ENCODE measurements at regions not wholly inside any gene's neighbourhood (a gene's known extent, or its start where the extent isn't known, plus 50 kb on each side); places are given as distances from the start of the nearest gene placed in this dataset.

DNA sequence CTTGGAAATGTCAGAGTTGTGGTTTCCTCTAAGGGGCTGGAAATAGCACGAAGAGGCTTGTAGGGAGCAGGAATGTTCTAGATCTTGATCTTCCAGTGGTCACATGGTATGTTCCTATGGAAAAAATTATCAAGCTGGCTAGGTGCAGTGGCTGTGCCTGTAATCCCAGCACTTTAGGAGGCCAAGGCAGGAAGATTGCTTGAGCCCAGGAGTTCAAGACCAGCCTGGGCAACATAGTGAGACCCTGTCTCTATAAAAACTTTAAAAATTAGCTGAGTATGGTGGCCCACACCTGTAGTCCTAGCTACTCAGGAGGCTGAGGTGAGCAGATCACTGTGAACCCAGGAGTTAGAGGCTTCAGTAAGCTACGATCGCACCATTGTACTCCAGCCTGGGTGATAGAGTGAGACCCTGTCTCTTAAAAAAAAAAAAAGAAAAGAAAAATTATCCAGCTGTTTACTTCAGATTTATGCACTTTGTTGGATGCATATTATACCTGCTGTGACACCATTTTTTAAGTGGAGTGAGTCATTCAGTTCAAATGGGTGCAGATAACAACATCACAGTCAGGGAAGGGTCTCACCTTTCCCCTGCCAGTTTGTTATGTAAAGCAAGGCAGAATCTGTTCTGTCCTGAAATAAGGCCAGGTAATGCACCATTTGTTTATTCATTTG lies 65.7 kb upstream of the LYRM9 start:
- 71% methylated on average over 1 of the region's 3 CpGs; no CpG with 5 or more reads in 1 of the 2 experiments for WGBS, 2 experiments (ENCODE audit: extremely low coverage in 2 of 2, insufficient read length in 1 of 2)
- H3K27me3 ChIP-seq (ENCODE audit: control insufficient read depth, insufficient read depth, low read length) = peaks cover 29% of the 10 kb centered on the region

More for the DNA sequence above, 65.7 kb upstream of the LYRM9 start:
- Histone ChIP-seq H3K27ac (ENCODE audit: insufficient read depth, low read length) (no peak overlapping the region), H3K4me1 (ENCODE audit: control insufficient read depth, insufficient read depth, low read length) (no peaks in the 10 kb centered on the region), H3K14ac (replicated peaks; ENCODE audit: low read depth, low read length) (no peak overlapping the region), H2AK5ac (ENCODE audit: low read depth, low read length) (no peak overlapping the region), H3K9me1 (ENCODE audit: insufficient read depth, low read length) (no peaks in the 10 kb centered on the region), H3K56ac (ENCODE audit: extremely low read depth, insufficient read depth, low read length) (no peak overlapping the region), H4K8ac (ENCODE audit: low read depth in 2 of 2, low read length in 2 of 2) (no peak overlapping the region), H3K9me3 (ENCODE audit: control insufficient read depth, insufficient read depth, low read length) (no peaks in the 10 kb centered on the region), H2AFZ (replicated peaks; ENCODE audit: low read length, poor library complexity) (no peak overlapping the region), H3K9ac (ENCODE audit: low read depth, low read length) (no peak overlapping the region), H4K91ac (ENCODE audit: insufficient read depth, low read depth, low read length) (no peak overlapping the region), H3K4me3 (ENCODE audit: insufficient read depth, low read depth, low read length) (no peak overlapping the region), H3K18ac (ENCODE audit: low read depth, low read length) (no peak overlapping the region), H3K4ac (ENCODE audit: low read depth, low read length) (no peak overlapping the region), H3K36me3 (ENCODE audit: control insufficient read depth, insufficient read depth, low read length) (no peaks in the 10 kb centered on the region), H3K23ac (ENCODE audit: low read depth, low read length) (no peak overlapping the region), H2BK120ac (ENCODE audit: low read depth, low read length) (no peak overlapping the region), H3K79me1 (ENCODE audit: low read depth in 1 of 2, low read length in 2 of 2) (no peaks in the 10 kb centered on the region), H2BK5ac (ENCODE audit: low read depth, low read length, poor library complexity, severe bottlenecking) (no peak overlapping the region), H2BK15ac (ENCODE audit: low read depth, low read length) (no peak overlapping the region), H4K5ac (ENCODE audit: low read depth, low read length) (no peak overlapping the region), H3K4me2 (ENCODE audit: low read depth, low read length) (no peak overlapping the region), H2AK9ac (replicated peaks; ENCODE audit: low read depth, low read length, poor library complexity) (no peak overlapping the region), H4K20me1 (ENCODE audit: insufficient read depth, low read length) (no peaks in the 10 kb centered on the region), H2BK20ac (ENCODE audit: low read depth, low read length) (no peak overlapping the region)
- TF ChIP-seq FOS (IDR thresholded peaks at IDR 0.05; ENCODE audit: low read depth, low read length) = no peak
- TF ChIP-seq RAD21 (IDR thresholded peaks at IDR 0.05; ENCODE audit: low read length) = no peak
- no peak for TF ChIP-seq RCOR1 (IDR thresholded peaks at IDR 0.05; ENCODE audit: insufficient replicate concordance, low read length)
- TF ChIP-seq, protein P1, sequence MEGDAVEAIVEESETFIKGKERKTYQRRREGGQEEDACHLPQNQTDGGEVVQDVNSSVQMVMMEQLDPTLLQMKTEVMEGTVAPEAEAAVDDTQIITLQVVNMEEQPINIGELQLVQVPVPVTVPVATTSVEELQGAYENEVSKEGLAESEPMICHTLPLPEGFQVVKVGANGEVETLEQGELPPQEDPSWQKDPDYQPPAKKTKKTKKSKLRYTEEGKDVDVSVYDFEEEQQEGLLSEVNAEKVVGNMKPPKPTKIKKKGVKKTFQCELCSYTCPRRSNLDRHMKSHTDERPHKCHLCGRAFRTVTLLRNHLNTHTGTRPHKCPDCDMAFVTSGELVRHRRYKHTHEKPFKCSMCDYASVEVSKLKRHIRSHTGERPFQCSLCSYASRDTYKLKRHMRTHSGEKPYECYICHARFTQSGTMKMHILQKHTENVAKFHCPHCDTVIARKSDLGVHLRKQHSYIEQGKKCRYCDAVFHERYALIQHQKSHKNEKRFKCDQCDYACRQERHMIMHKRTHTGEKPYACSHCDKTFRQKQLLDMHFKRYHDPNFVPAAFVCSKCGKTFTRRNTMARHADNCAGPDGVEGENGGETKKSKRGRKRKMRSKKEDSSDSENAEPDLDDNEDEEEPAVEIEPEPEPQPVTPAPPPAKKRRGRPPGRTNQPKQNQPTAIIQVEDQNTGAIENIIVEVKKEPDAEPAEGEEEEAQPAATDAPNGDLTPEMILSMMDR (conservative IDR thresholded peaks at IDR 0.05; ENCODE audit: low read depth, low read length) = no peak
- TF ChIP-seq MXI1 (IDR thresholded peaks at IDR 0.05; ENCODE audit: borderline replicate concordance, low read depth, low read length) = no peak
- TF ChIP-seq NFE2L2 (IDR thresholded peaks at IDR 0.05; ENCODE audit: low read depth, low read length) = no peak
- no peak for TF ChIP-seq RFX5 (IDR thresholded peaks at IDR 0.05; ENCODE audit: low read depth, low read length)
- no peak for TF ChIP-seq CEBPB (IDR thresholded peaks at IDR 0.05; ENCODE audit: low read depth, low read length)
- TF ChIP-seq, protein P2, sequence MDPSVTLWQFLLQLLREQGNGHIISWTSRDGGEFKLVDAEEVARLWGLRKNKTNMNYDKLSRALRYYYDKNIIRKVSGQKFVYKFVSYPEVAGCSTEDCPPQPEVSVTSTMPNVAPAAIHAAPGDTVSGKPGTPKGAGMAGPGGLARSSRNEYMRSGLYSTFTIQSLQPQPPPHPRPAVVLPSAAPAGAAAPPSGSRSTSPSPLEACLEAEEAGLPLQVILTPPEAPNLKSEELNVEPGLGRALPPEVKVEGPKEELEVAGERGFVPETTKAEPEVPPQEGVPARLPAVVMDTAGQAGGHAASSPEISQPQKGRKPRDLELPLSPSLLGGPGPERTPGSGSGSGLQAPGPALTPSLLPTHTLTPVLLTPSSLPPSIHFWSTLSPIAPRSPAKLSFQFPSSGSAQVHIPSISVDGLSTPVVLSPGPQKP (IDR thresholded peaks at IDR 0.05; ENCODE audit: borderline replicate concordance, low read depth, low read length) = no peak
- no peak for TF ChIP-seq MAZ (IDR thresholded peaks at IDR 0.05; ENCODE audit: borderline replicate concordance, low read depth, low read length)
- TF ChIP-seq BHLHE40 (IDR thresholded peaks at IDR 0.05; ENCODE audit: low read depth, low read length) = no peak
- no peak for TF ChIP-seq SMC3 (IDR thresholded peaks at IDR 0.05; ENCODE audit: low read depth, low read length)
- no peak for TF ChIP-seq MAFK (IDR thresholded peaks at IDR 0.05; ENCODE audit: low read depth, low read length)
- no peak for TF ChIP-seq USF2 (IDR thresholded peaks at IDR 0.05; ENCODE audit: low read depth, low read length)
- TF ChIP-seq POLR2A (IDR thresholded peaks at IDR 0.05; ENCODE audit: low read depth, low read length) = no peak
- TF ChIP-seq CHD1 (IDR thresholded peaks at IDR 0.05; ENCODE audit: low read depth, low read length) = no peak
- no TSS peak for BruUV-seq (replicated peaks)
- DNase-seq (no peak), ATAC-seq (ENCODE audit: low read depth) (no peak)
- in situ Hi-C loops (cut with MboI; ENCODE audit: low sequenced_read_pairs) = no loop called here
- ChIA-PET POLR2A (ENCODE audit: unreplicated experiment) (no interaction called here), CTCF (interaction anchor here (0.6 to 1.0 kb wide), 2 partner anchors 16 to 122 kb away, joined by 3 read pairs; no protein-coding TSS in a partner anchor)
- dilution Hi-C loops (cut with HindIII; ENCODE audit: low sequenced_read_pairs, unreplicated experiment) = no loop called here
- intact Hi-C loops (cut with micrococcal nuclease) = no loop called here
